ENCODE measurements at regions not wholly inside any gene's neighbourhood (a gene's known extent, or its start where the extent isn't known, plus 50 kb on each side); places are given as distances from the start of the nearest gene placed in this dataset.

DNA sequence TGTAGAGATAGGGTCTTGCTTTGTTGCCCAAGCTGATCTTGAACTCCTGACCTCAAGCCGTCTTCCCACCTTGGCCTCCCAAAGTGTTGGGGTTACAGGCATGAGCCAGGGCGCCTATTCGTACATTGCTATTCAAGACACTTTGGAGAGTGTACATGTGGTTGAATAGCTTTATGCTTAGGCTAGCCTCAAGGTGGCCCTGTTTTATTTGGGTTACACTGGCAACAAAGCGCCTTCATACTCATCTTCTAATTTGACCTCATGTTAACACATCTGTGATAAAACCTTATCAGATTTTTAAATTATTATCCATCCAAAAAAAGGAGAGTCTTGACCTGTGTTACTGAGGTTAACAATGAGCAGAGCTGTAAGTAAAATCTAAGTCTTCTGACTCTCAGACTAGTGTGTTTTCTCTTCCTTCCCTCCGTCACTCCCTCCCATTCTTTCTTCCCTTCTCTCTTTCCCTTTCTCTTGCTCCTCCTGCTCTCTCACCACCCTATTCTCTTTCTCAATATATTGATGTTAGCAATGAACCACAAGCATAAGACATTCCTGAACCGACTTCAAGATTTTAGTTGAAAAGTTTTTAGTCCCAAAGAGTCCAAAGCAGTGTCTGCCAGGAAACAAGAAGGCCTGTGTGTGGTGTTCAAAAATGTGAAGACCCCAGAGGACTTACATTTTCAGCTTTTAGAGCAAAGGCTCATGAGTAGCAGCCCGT lies 603.7 kb upstream of the CFAP20DC start:
- DNase-seq (ENCODE audit: low read depth): no peak

- no peak for DNase-seq (ENCODE audit: low read depth)
Measured at GRCh38 chr3:59644479-59645402, 594.9 kb upstream of the CFAP20DC start.

DNA sequence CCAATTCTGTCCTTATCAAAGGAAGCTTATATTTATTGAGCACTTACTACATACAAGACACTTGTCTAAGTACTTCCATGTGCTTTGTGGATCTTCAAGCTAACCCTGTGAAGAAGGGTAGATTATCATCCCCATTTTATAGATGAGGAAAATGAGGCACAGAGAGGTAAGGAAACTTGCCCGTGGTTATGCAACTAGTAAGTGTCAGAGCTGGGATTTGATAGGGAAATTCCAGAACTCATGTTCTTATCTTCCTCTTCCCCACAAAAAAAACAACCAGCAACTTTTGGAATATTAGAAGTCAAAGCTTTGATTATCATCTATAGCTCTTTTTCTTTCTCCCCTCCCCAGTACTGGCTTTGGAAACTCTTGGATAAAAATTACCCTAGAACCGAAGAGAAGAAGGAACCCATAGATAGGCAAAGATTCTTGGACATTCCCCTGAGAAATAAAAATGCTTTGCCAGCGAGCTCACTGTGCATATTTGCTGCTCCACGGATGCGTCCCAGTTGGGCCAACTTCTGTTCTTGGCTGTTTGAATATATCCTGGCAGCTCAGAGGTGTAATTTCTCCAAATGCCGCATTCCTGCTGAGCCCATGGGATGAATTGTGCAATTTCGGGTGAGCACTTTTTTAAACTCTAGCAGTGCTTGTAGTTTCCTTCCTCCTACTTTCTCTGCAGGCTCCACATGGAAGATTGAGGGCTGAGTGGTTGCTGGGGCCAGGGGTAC lies 591.5 kb upstream of the CFAP20DC start:
- no peak for DNase-seq (ENCODE audit: low read depth)

DNA sequence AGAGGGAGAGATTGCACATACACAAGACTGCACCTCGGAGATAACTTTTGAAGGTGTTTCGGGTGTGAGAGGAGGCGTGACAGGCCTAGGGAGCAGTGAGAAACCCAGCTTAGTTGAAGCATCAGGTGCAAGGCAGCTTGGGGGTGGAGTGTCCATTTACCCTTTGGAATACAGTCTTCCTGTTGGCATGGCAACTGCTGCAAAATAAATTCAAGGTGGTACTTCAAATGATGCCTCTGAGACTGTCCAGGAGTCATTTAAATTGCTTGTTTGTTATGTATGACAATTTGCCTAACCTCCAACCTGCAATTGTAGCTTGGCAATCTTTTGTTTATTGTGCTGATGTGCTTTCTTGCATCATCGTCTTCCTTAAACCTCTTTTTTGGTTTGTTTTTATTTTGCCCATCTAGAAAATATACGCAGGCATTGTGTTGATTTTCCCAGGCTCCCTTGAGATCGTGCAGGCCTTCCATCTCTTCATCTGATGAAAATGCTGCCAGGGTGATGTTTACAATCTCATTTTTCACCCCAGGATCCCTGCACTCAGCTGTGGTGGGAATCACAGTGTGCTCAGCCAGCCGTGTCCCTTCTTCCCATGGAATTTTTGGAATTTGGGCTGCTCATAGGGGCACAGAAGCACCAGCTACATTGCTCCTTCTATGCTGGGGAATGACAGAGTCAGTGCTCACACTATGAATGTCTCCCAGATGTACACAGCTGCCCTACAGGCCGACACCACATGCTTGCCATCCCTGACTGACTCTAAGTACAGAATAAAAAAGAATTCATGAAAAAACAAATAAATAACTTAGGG lies 583.1 kb upstream of the CFAP20DC start:
- DNase-seq (ENCODE audit: low read depth): no peak

- no peak for DNase-seq (ENCODE audit: low read depth)
Measured at GRCh38 chr3:59631482-59631881, 581.7 kb upstream of the CFAP20DC start.

DNA sequence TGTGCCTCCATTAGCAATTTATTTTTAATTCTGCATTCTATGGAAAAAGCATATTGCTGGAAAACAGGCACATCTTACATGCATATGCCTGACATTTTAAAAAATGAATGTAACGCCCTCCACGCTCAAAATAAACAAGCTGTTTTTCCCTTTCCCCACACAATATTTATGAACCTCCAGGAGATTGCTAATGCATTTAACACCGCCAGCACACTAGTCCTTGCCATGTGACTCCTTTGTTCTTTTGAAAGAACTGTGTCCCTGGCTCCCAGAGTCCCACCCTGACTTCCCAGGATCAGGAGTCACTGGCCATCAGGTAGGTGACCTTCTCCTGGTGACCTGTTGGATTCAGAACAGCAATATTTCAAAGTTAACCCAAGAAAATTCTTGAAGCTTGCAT lies 571.2 kb upstream of the CFAP20DC start:
- no peak for DNase-seq (ENCODE audit: low read depth)

DNA sequence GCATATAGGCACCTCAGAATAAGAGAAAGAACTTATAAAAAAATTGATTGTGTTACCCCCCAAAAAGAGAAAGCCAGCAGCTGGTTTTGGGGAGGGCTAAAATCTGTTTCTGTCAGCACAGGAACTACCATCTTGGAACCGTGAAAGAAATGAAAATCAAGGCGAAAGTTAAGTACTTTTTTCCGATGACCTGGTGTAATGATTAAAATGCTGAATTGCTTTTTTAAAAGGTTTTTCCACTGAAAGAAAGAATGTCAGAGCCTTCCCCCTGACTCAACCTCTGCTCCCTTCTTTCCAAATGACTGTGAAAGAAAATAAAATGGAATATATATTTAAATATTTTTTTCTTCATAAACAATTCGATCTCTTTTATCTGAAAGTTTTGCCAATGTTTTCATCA lies 570.5 kb upstream of the CFAP20DC start:
- no peak for DNase-seq (ENCODE audit: low read depth)

DNA sequence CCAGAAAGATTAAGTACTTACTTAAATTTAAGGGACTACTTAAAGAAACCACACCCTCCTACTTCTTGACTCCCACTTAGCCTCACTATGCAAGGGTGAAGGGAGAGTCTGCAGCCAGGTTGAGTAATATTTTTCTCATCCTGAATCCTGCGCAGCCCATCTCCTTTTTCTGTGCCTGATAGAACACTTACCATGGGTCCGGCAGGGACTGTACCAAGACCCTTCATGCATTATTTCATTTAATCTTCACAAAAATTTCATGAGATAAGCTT lies 562.6 kb upstream of the CFAP20DC start:
- no peak for DNase-seq (ENCODE audit: low read depth)

GRCh38 chr3:59611649-59612443 lies 562.0 kb upstream of the CFAP20DC start:
- no peak for DNase-seq (ENCODE audit: low read depth)

DNA sequence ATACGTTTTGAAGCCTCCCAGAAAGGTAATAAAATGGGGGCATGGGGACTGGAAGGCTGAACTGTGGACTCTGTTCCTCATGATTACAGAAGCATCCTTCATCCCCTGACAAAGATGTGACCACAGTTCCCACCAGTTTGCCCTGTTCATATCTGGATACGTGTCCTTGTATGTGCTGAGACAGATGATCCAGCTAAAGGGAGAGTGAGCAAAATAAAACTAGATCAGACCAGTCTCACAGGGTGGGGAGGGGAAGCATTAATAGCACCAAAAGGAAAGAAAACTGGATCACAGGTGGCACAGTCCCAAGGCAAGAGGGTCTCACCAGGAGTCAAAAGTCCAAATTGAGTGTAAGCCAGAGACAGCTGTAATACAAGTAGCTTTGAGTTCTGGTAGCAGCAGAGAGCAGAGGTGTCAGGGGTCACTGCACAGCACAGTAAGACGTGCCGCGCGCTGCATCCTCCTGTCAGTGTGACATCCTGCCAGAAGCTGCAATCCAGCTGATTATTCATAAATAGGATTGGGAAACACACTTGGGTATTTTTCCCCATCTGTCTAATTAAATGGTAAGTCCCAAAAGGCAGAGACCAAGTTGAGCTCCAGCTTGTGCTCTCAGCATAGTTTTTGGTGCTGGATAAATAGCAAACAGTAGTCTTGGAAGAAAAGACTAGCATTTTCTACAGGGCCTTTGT lies 560.0 kb upstream of the CFAP20DC start:
- no peak for DNase-seq (ENCODE audit: low read depth)

DNA sequence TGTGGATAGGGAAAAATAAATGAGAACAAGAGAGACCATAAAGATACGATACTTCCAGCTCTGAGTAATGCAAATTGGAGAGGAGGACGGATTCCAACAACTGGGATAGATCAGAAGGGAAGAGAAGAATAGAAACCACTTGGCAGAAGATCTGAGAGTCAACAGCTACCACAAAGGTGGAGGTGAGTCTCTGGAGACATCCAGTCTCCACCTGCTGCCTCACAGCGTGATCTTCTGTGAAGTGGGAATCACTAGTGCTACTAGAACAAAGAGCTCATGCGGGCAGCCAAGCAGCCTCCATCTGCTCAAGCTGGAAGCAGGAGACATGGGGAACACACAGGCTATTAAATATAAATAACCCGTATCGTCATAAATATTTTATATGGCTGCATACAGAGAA lies 558.5 kb upstream of the CFAP20DC start:
- DNase-seq (ENCODE audit: low read depth): no peak

GRCh38 chr3:59607656-59608055 lies 557.8 kb upstream of the CFAP20DC start:
- DNase-seq (ENCODE audit: low read depth): peak; percentile 3

DNA sequence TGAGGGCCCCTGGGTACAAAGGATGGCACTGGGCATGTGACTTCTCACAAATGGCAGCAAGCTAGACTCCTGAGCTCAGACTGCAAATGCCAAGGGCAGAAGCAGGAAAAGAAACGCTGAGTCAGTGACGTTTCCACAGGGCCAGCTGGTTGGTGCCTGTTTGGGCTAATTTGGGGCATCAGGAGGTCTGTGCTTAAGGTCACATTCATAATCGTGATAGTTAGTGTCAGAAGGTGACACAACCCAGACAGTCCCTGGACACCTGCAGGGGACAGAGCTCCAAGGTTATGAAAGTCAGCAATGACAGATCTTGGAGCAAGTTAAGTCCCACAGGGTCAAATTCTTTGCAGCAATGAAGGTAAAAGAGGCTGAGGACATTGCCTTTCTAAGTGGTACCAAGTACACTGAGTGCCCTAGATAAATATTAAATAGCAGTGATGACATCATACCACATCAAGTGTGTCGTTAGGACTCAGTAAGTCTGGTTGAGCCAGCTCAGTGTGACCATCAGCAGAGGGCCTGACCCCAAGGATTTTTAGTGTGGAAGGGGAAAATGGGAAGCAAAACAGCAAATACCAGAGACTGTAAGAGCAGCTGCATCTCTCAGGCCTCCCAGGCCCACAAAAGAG lies 556.9 kb upstream of the CFAP20DC start:
- DNase-seq (ENCODE audit: low read depth): no peak

- no peak for DNase-seq (ENCODE audit: low read depth)
Measured at GRCh38 chr3:59605944-59606534, 556.2 kb upstream of the CFAP20DC start.

GRCh38 chr3:59605318-59605717 lies 555.5 kb upstream of the CFAP20DC start:
- DNase-seq (ENCODE audit: low read depth): no peak

DNA sequence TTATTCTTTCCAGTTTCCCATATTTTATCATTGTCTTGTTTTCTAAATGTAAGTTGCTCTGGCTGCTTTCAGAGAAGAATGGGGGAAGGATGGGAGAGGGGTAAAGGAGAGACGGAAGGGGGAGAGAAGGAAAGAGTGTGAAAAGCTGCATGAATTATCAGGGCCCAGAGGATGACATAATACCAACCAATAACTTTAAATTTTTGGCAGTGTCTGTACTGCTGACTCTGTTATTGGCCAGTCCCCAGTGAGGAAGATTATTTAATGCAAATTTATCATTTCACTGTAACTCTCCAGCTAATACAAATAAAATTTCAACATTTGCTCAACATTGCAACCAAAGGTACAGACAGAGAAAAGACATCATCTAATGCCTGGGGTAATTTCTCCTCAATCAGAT lies 551.7 kb upstream of the CFAP20DC start:
- no peak for DNase-seq (ENCODE audit: low read depth)

DNA sequence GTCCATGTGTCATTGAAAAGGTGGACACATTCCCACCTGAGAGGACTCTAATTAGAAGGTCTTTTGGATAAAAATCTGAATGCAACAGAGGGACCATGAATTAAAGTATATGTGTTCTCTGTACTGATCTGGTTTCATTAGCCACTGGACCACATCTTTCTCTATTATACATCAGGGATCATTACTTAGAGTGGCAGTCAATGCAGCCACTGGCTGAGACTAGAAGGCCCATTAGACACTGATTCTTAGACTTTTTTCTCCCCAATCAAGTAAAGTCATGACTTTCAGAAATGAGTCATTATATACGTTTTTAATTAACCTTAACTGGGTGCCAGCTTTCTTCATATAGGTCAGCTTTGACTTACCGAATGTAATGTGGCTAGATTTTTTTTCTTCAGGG lies 550.8 kb upstream of the CFAP20DC start:
- no peak for DNase-seq (ENCODE audit: low read depth)

- no peak for DNase-seq (ENCODE audit: low read depth)
Measured at GRCh38 chr3:59596741-59597140, 546.9 kb upstream of the CFAP20DC start.

GRCh38 chr3:59595830-59596229 lies 546.0 kb upstream of the CFAP20DC start:
- no peak for DNase-seq (ENCODE audit: low read depth)

DNA sequence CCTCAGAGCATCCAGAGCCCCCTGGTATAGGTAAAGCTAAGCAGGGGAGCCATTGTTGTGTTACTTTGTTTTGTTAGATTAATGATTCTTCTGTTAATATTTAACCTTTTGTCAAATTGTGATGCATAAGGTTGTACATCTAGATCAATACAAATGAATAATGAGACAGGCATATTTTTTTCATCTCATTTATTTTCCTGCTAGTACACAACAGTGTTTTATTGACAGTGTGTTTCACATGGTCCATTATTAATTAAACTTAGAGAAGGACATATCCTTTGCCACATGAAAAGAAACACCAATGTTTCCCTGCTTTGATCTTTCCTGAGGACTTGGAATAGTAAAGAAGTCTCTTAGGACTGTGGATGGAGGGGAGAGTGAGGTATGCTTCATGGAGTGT lies 543.6 kb upstream of the CFAP20DC start:
- DNase-seq (ENCODE audit: low read depth): no peak
